T-helper 1 cell treated with Interleukin-12 subunit alpha and Interleukin-12 subunit beta and Interleukin-4 antibody, amounts not matched to agents 30 μg/mL and 1 μg/mL, for 36 hours (primary cell): ENCODE measurements at regions not wholly inside any gene's neighbourhood (a gene's known extent, or its start where the extent isn't known, plus 50 kb on each side); places are given as distances from the start of the nearest gene placed in this dataset.
"Not testable (repeated sequence)": the region's sequence is repeated elsewhere in the genome, so short reads cannot be mapped to it uniquely, and the experiment has no call there.

Experiments
- H3K27ac Mint-ChIP-seq: one replicate; pipeline ENCODE4 v1.8.0; 2021; ENCODE audit warnings: mild to moderate bottlenecking, mixed read lengths
- H3K27me3 Mint-ChIP-seq: one replicate; pipeline ENCODE4 v1.8.0; 2021; ENCODE audit warnings: low read depth, mixed read lengths
- H3K36me3 Mint-ChIP-seq: one replicate; pipeline ENCODE4 v1.8.0; 2021; ENCODE audit warnings: low read depth, mixed read lengths
- H3K4me1 Mint-ChIP-seq: one replicate; pipeline ENCODE4 v1.8.0; 2021; ENCODE audit warnings: low read depth, mixed read lengths
- H3K4me3 Mint-ChIP-seq: one replicate; pipeline ENCODE4 v1.8.0; 2021; ENCODE audit warnings: mild to moderate bottlenecking, moderate library complexity, mixed read lengths
- H3K9me3 Mint-ChIP-seq: one replicate; pipeline ENCODE4 v1.8.0; 2021; ENCODE audit warnings: mixed read lengths

- Mint-ChIP-seq H3K36me3 (no peaks in the 10 kb centered on the region), H3K27me3 (no peaks in the 10 kb centered on the region), H3K27ac (no peak overlapping the region), H3K4me1 (peaks cover 4% of the 10 kb centered on the region), H3K9me3 (no peaks in the 10 kb centered on the region), H3K4me3 (no peak overlapping the region)
Measured at GRCh38 chr20:19824861-19825260, 66.8 kb downstream of the RIN2 start.

GRCh38 chr20:19826179-19826914, 68.3 kb downstream of the RIN2 start:
- Mint-ChIP-seq H3K4me1 (peaks cover 4% of the 10 kb centered on the region), H3K27ac (no peak overlapping the region)

GRCh38 chr20:19827818-19828217, 69.8 kb downstream of the RIN2 start:
- Mint-ChIP-seq H3K27ac (no peak overlapping the region), H3K9me3 (no peaks in the 10 kb centered on the region), H3K4me3 (no peak overlapping the region), H3K36me3 (no peaks in the 10 kb centered on the region), H3K4me1 (peaks cover 4% of the 10 kb centered on the region), H3K27me3 (no peaks in the 10 kb centered on the region)

More at GRCh38 chr20:19826179-19826914, 68.3 kb downstream of the RIN2 start:
- Mint-ChIP-seq H3K36me3 (no peaks in the 10 kb centered on the region), H3K27me3 (no peaks in the 10 kb centered on the region), H3K4me3 (no peak overlapping the region), H3K9me3 (no peaks in the 10 kb centered on the region)

- H3K4me3 Mint-ChIP-seq, result no peak overlapping the region
- H3K36me3 Mint-ChIP-seq, result no peaks in the 10 kb centered on the region
- no peak overlapping the region for H3K27ac Mint-ChIP-seq
- no peaks in the 10 kb centered on the region for H3K9me3 Mint-ChIP-seq
- H3K4me1 Mint-ChIP-seq, result peaks cover 5% of the 10 kb centered on the region
- no peaks in the 10 kb centered on the region for H3K27me3 Mint-ChIP-seq
Measured at GRCh38 chr20:19828232-19828631, 70.2 kb downstream of the RIN2 start.

- Mint-ChIP-seq H3K4me1 (peaks cover 5% of the 10 kb centered on the region), H3K36me3 (no peaks in the 10 kb centered on the region), H3K4me3 (no peak overlapping the region), H3K27ac (no peak overlapping the region), H3K9me3 (no peaks in the 10 kb centered on the region), H3K27me3 (no peaks in the 10 kb centered on the region)
Measured at GRCh38 chr20:19830211-19830785, 72.2 kb downstream of the RIN2 start.

- Mint-ChIP-seq H3K27ac (no peak overlapping the region), H3K4me1 (peaks cover 5% of the 10 kb centered on the region), H3K36me3 (no peaks in the 10 kb centered on the region), H3K9me3 (no peaks in the 10 kb centered on the region), H3K4me3 (no peak overlapping the region), H3K27me3 (peaks cover 4% of the 10 kb centered on the region)
Measured at GRCh38 chr20:19832875-19833274, 74.8 kb downstream of the RIN2 start.

- no peaks in the 10 kb centered on the region for H3K36me3 Mint-ChIP-seq
- no peaks in the 10 kb centered on the region for H3K9me3 Mint-ChIP-seq
- H3K4me3 Mint-ChIP-seq, result no peak overlapping the region
- H3K4me1 Mint-ChIP-seq, result peaks cover 1% of the 10 kb centered on the region
- H3K27me3 Mint-ChIP-seq, result peaks cover 4% of the 10 kb centered on the region
- H3K27ac Mint-ChIP-seq, result no peak overlapping the region
Measured at GRCh38 chr20:19833395-19833794, 75.3 kb downstream of the RIN2 start.

GRCh38 chr20:19834287-19834686, 76.2 kb downstream of the RIN2 start:
- peaks cover 4% of the 10 kb centered on the region for H3K27me3 Mint-ChIP-seq
- H3K9me3 Mint-ChIP-seq, result no peaks in the 10 kb centered on the region
- H3K27ac Mint-ChIP-seq, result no peak overlapping the region
- H3K36me3 Mint-ChIP-seq, result no peaks in the 10 kb centered on the region
- peaks cover 1% of the 10 kb centered on the region for H3K4me1 Mint-ChIP-seq
- H3K4me3 Mint-ChIP-seq, result no peak overlapping the region

- Mint-ChIP-seq H3K9me3 (no peaks in the 10 kb centered on the region), H3K36me3 (no peaks in the 10 kb centered on the region), H3K4me1 (peaks cover 1% of the 10 kb centered on the region), H3K27me3 (peaks cover 4% of the 10 kb centered on the region), H3K4me3 (no peak overlapping the region), H3K27ac (no peak overlapping the region)
Measured at GRCh38 chr20:19834783-19835182, 76.7 kb downstream of the RIN2 start.

- Mint-ChIP-seq H3K27ac (no peak overlapping the region), H3K4me3 (no peak overlapping the region)
Measured at GRCh38 chr20:19835533-19836222, 77.6 kb downstream of the RIN2 start.

GRCh38 chr20:19838468-19838867, 80.4 kb downstream of the RIN2 start:
- Mint-ChIP-seq H3K27ac (no peak overlapping the region), H3K27me3 (peaks cover 4% of the 10 kb centered on the region), H3K36me3 (no peaks in the 10 kb centered on the region), H3K4me1 (no peaks in the 10 kb centered on the region), H3K9me3 (no peaks in the 10 kb centered on the region), H3K4me3 (no peak overlapping the region)

More at GRCh38 chr20:19835533-19836222, 77.6 kb downstream of the RIN2 start:
- Mint-ChIP-seq H3K27me3 (peaks cover 4% of the 10 kb centered on the region), H3K4me1 (peaks cover 1% of the 10 kb centered on the region), H3K36me3 (no peaks in the 10 kb centered on the region), H3K9me3 (no peaks in the 10 kb centered on the region)

- H3K27me3 Mint-ChIP-seq, result peaks cover 4% of the 10 kb centered on the region
- H3K4me3 Mint-ChIP-seq, result no peak overlapping the region
- H3K36me3 Mint-ChIP-seq, result no peaks in the 10 kb centered on the region
- H3K4me1 Mint-ChIP-seq, result no peaks in the 10 kb centered on the region
- no peaks in the 10 kb centered on the region for H3K9me3 Mint-ChIP-seq
- no peak overlapping the region for H3K27ac Mint-ChIP-seq
Measured at GRCh38 chr20:19839053-19839452, 81.0 kb downstream of the RIN2 start.

GRCh38 chr20:19840111-19840710, 82.2 kb downstream of the RIN2 start:
- no peak overlapping the region for H3K4me3 Mint-ChIP-seq
- no peaks in the 10 kb centered on the region for H3K4me1 Mint-ChIP-seq
- peaks cover 4% of the 10 kb centered on the region for H3K27me3 Mint-ChIP-seq
- H3K36me3 Mint-ChIP-seq, result no peaks in the 10 kb centered on the region
- H3K9me3 Mint-ChIP-seq, result peaks cover 4% of the 10 kb centered on the region
- H3K27ac Mint-ChIP-seq, result no peak overlapping the region

- Mint-ChIP-seq H3K27me3 (peaks cover 4% of the 10 kb centered on the region), H3K4me3 (no peak overlapping the region), H3K36me3 (no peaks in the 10 kb centered on the region), H3K4me1 (no peaks in the 10 kb centered on the region), H3K27ac (no peak overlapping the region), H3K9me3 (peaks cover 4% of the 10 kb centered on the region)
Measured at GRCh38 chr20:19841740-19842139, 83.7 kb downstream of the RIN2 start.

- H3K9me3 Mint-ChIP-seq, H3K4me1 Mint-ChIP-seq, H3K27me3 Mint-ChIP-seq, H3K27ac Mint-ChIP-seq, H3K4me3 Mint-ChIP-seq, H3K36me3 Mint-ChIP-seq: not testable (repeated sequence)
Measured at GRCh38 chr20:19844850-19845249, 86.8 kb downstream of the RIN2 start.
